ENCODE measurements at regions not wholly inside any gene's neighbourhood (a gene's known extent, or its start where the extent isn't known, plus 50 kb on each side); places are given as distances from the start of the nearest gene placed in this dataset.

GRCh38 chr2:23131066-23131575, 253.9 kb upstream of the KLHL29 start:
- H3K4me3 ChIP-seq (ENCODE audit: insufficient read depth, low read length, poor library complexity, severe bottlenecking): no peak overlapping the region
- no peaks in the 10 kb centered on the region for H3K36me3 ChIP-seq (ENCODE audit: low read length)
- no peaks in the 10 kb centered on the region for H3K9me3 ChIP-seq (ENCODE audit: insufficient read depth, low read length)
- H3K9ac ChIP-seq (ENCODE audit: low read length): no peak overlapping the region
- H3K27me3 ChIP-seq (ENCODE audit: low read length): no peaks in the 10 kb centered on the region
- H2AFZ ChIP-seq (ENCODE audit: low read depth, low read length, severe bottlenecking): no peak overlapping the region
- TF ChIP-seq EZH2phosphoT487 (conservative IDR thresholded peaks at IDR 0.05; ENCODE audit: low read length): no peak
- no peak for TF ChIP-seq CTCF (IDR thresholded peaks at IDR 0.05; ENCODE audit: insufficient read depth, low read length, poor library complexity, severe bottlenecking)
- H3K4me2 ChIP-seq (ENCODE audit: low read depth, low read length, poor library complexity, severe bottlenecking): no peak overlapping the region
- H3F3A ChIP-seq (ENCODE audit: insufficient read depth): no peaks in the 10 kb centered on the region
- no peaks in the 10 kb centered on the region for H3K79me2 ChIP-seq (ENCODE audit: insufficient read depth, low read length)
- H4K20me1 ChIP-seq (ENCODE audit: low read depth, low read length): no peaks in the 10 kb centered on the region
- no peak overlapping the region for H3K27ac ChIP-seq (ENCODE audit: low read depth, low read length)
- H3K9me2 ChIP-seq (replicated peaks; ENCODE audit: insufficient read depth, low read length): no peaks in the 10 kb centered on the region

- TF ChIP-seq CTCF (IDR thresholded peaks at IDR 0.05; ENCODE audit: insufficient read depth, low read length, poor library complexity, severe bottlenecking): no peak
- no peak for TF ChIP-seq EZH2phosphoT487 (conservative IDR thresholded peaks at IDR 0.05; ENCODE audit: low read length)
These were observed 253.0 kb upstream of the KLHL29 start for GRCh38 chr2:23132000-23132399.

GRCh38 chr2:23132823-23133595, 252.0 kb upstream of the KLHL29 start:
- H3K9me2 ChIP-seq (replicated peaks; ENCODE audit: insufficient read depth, low read length): no peaks in the 10 kb centered on the region
- H3K9ac ChIP-seq (ENCODE audit: low read length): no peak overlapping the region
- H4K20me1 ChIP-seq (ENCODE audit: low read depth, low read length): no peaks in the 10 kb centered on the region
- H3F3A ChIP-seq (ENCODE audit: insufficient read depth): no peaks in the 10 kb centered on the region
- no peaks in the 10 kb centered on the region for H3K36me3 ChIP-seq (ENCODE audit: low read length)
- H3K4me3 ChIP-seq (ENCODE audit: insufficient read depth, low read length, poor library complexity, severe bottlenecking): no peak overlapping the region
- H3K27ac ChIP-seq (ENCODE audit: low read depth, low read length): no peak overlapping the region
- no peaks in the 10 kb centered on the region for H3K9me3 ChIP-seq (ENCODE audit: insufficient read depth, low read length)
- no peak for TF ChIP-seq EZH2phosphoT487 (conservative IDR thresholded peaks at IDR 0.05; ENCODE audit: low read length)
- TF ChIP-seq CTCF (IDR thresholded peaks at IDR 0.05; ENCODE audit: insufficient read depth, low read length, poor library complexity, severe bottlenecking): no peak
- no peaks in the 10 kb centered on the region for H3K79me2 ChIP-seq (ENCODE audit: insufficient read depth, low read length)
- H3K4me2 ChIP-seq (ENCODE audit: low read depth, low read length, poor library complexity, severe bottlenecking): no peak overlapping the region
- H2AFZ ChIP-seq (ENCODE audit: low read depth, low read length, severe bottlenecking): no peak overlapping the region
- H3K27me3 ChIP-seq (ENCODE audit: low read length): no peaks in the 10 kb centered on the region

More at GRCh38 chr2:23132000-23132399, 253.0 kb upstream of the KLHL29 start:
- Histone ChIP-seq H3K4me2 (ENCODE audit: low read depth, low read length, poor library complexity, severe bottlenecking) (no peak overlapping the region), H3K9ac (ENCODE audit: low read length) (no peak overlapping the region), H3K9me2 (replicated peaks; ENCODE audit: insufficient read depth, low read length) (no peaks in the 10 kb centered on the region), H3K4me3 (ENCODE audit: insufficient read depth, low read length, poor library complexity, severe bottlenecking) (no peak overlapping the region), H2AFZ (ENCODE audit: low read depth, low read length, severe bottlenecking) (no peak overlapping the region), H3K27me3 (ENCODE audit: low read length) (no peaks in the 10 kb centered on the region), H3K9me3 (ENCODE audit: insufficient read depth, low read length) (no peaks in the 10 kb centered on the region), H3K79me2 (ENCODE audit: insufficient read depth, low read length) (no peaks in the 10 kb centered on the region), H3K27ac (ENCODE audit: low read depth, low read length) (no peak overlapping the region), H3F3A (ENCODE audit: insufficient read depth) (no peaks in the 10 kb centered on the region), H3K36me3 (ENCODE audit: low read length) (no peaks in the 10 kb centered on the region), H4K20me1 (ENCODE audit: low read depth, low read length) (no peaks in the 10 kb centered on the region)
